CD4-positive, alpha-beta T cell treated with Interleukin-4 for 4 hours (primary cell): ENCODE measurements at regions not wholly inside any gene's neighbourhood (a gene's known extent, or its start where the extent isn't known, plus 50 kb on each side); places are given as distances from the start of the nearest gene placed in this dataset.
"Not testable (repeated sequence)": the region's sequence is repeated elsewhere in the genome, so short reads cannot be mapped to it uniquely, and the experiment has no call there.

Source experiments
- DNase-seq: peaks from one replicate; pipeline ENCODE4 v3.0.0-alpha.2; 2020

DNA sequence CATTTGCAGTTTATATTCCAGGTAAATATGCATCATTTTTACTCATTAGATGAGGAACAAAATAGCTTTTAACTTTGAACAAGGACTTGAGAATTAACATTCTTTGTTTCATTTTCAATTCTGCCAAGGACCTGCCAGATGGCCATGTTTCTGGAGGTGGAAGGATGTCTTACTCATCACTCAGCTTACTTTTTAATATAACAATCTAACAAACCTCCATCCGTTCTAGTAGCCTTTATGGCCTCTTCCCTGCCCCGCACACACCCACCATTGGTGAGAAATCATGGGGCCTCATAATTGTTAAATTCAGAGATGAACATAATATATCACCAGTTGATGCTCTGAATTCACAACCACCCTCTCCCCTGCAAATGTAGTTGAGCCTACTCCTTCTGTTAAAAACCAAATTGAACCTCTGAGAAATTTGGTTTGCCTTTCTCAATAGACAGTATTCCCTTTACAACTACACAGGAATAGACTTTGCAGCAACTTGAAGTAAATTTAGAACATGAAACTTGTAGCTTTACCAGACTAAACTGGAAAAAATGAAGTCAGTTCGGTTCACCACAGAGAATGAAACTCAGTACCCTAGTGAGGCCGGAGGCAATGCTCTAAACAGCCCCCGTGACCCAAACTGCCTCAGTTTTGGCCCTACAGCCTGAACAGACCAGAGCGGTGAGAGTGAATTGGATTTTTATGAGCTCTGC is 50.1 kb upstream of the ACSL4 start:
- no peak for DNase-seq

DNA sequence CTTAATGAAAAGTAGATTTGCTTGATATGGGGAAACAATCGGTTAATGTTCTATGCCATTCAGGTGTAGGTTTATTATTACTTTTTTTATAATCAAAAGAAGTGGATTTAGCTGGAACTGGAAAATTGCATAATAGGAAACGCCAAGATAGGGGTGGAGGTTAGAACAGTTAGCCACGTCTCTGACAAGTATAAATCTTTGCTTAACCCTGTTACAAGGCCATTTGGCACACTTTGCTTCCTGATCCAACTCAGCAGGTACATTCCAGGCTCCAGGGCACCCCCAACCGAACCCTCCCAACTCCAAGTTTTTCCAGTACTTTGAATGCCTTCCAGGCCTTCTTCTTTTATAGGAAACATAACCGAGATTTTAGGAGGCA is 50.6 kb upstream of the ACSL4 start:
- DNase-seq = no peak

GRCh38 chrX:109785053-109785452 is 52.0 kb upstream of the ACSL4 start:
- no peak for DNase-seq

DNA sequence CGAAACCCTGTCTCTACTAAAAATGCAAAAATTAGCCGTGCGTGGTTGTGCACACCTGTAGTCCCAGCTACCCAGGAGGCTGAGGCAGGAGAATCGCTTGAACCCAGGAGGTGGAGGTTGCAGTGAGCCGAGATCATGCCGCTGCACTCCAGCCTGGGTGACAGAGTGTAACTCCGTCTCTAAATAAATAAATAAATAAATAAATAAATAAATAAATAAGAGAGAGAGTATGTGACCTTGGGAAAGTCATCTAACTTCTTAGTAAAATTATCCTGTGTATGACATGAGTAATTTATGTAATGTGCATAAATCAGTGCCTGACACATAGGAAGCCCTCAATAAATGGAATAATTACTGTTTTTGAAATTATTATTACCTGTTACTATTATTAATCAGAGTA is 57.5 kb upstream of the ACSL4 start:
- DNase-seq = not testable (repeated sequence)

DNA sequence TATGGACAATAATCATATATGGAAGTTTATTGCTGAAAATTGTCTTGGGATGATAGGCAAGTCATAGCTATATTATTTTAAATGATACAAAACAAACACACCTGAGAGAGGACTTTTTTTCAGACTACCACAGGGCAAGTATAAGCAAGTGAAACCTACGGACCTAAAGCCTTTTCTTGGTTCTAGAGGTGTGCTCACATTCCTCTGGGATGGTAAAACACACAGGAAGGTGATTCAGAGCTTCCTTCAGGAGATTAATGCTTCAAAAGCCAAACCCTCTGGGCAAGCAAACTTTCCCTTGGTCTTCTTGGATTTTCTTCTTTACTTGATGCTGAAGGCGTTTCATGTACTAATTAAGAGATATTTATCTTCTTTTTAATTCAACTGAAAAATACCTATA is 60.1 kb upstream of the ACSL4 start:
- DNase-seq = no peak

- no peak for DNase-seq
Measured at GRCh38 chrX:109795682-109796081, 62.6 kb upstream of the ACSL4 start.

GRCh38 chrX:109797311-109797975 is 64.4 kb upstream of the ACSL4 start:
- DNase-seq = no peak

DNA sequence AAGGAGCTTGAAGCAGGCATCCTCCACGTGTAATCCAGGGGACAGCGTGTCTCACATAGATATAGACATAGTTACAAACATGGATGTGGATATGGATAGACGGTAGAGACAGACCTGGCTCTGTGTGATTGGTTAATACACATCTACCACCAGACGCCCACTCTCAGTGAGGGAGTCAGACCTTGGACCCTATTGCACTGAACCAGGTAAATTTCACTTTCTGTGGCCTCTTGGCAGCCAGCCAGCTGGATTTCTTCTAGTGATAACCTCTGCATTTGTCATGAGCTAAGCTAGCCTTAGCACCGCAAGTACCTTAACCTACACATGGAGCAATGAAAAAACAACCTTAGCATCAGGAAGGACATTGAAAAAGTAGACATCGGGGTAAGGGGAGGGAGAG is 79.2 kb upstream of the ACSL4 start:
- DNase-seq = no peak

GRCh38 chrX:109813236-109813635 is 80.2 kb upstream of the ACSL4 start:
- no peak for DNase-seq

DNA sequence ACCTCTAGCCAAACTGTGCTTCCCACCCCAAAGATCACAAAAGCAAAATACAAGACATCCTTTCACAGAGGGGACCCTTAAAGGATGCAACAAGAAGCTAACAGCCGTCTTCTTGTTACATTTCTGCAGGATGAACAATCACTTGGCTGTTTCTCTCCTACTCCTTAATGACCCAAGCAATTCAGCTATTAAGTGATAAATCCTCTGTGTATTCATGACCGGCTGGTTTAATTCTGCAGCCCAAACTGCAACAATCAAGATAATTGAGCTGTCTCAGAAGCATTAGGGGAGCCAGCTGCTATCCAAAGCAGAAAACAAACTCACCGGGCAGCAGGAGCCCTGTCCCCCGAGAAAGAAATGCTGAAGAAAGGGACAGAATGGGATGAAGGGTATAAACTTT is 85.9 kb upstream of the ACSL4 start:
- DNase-seq = no peak

DNA sequence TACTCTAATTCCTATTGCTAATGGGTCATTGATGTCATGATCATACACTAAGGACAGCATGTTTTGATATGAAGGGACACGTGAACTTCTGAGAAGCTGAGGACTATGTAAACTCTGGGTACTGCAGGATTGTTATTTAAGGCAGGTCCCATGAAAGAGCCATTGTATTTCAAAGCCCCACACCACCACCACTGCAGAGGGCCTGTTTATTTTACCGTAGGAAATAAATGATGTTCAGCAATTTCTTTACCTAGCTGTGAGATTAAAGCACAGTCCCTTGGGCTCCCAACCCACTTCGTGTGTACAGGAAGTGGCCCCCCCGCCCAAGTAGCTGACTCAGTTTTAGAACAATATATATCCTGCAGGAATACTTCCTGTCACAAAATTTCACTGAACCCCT is 89.8 kb upstream of the ACSL4 start:
- no peak for DNase-seq

- DNase-seq = no peak
Measured at GRCh38 chrX:109826954-109827708, 94.1 kb upstream of the ACSL4 start.

DNA sequence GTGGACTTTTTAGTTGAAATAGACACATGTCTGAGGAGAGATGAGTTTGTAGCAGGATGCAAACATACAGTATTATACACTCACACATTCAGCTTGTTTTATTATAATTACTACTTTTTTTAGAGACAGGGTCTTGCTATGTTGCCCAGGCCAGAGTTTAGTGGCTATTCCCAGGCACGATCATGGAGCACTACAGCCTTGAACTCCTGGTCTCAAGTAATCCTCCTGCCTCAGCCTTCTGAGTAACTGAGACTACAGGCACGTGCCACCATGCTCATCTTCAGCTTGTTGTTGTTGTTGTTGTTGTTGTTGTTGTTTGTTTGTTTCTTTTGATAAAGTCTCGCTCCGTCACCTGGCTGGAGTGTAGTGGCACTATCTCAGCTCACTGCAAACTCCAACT is 94.7 kb upstream of the ACSL4 start:
- no peak for DNase-seq

- DNase-seq = no peak
Measured at GRCh38 chrX:109830157-109830703, 97.2 kb upstream of the ACSL4 start.

DNA sequence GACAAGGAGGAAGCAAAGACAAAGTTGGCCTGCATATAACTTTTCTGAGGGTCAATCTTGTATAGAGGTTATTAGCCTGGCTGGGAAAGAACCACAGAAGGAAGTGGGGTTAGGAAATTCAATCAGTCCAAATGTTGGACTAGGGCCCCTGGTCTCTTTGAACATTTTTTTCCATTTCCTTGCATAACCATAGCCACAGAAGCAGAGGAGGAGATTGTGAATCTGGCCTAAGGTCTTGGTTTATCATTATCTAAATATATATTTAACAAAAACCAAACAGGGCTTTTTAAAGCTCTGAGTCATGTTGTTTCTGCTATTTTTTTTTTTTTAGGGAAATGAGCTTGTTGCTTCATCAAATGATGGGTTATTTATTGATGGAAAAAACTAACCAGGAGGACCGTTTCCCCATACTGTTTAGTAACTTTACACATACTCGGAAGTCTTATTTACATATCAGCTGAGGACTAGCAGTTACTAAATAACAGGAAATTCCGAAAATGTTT is 97.7 kb upstream of the ACSL4 start:
- no peak for DNase-seq

DNA sequence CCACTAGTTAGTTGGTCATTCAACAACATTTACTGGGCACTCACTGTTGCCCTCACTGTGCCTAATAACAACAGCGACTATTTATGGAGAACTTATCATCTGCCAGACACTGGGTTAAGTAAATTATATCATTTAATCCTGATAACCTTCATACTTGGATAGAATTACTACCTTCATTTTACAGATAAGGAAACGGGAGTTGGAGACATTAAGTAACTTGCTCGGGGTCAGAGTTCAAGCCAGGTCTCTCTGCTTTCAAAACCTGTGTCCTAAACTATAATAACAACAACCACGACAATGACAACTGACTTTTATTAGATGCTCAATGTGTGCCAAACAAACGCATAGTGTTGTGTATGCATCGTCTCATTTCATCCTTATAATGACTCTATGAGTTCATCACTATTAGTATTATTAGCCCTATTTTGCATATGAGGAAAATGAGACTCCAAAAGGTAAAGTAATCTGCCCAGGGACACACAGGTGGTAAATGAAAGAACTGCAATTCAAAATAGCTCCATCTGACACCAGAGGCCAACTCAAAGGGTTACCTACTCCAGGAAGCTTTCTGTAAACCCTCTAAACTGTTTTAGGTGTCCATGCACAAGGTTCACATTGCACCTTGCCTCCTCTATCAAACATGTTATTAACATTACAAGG is 98.4 kb upstream of the ACSL4 start:
- DNase-seq = no peak

DNA sequence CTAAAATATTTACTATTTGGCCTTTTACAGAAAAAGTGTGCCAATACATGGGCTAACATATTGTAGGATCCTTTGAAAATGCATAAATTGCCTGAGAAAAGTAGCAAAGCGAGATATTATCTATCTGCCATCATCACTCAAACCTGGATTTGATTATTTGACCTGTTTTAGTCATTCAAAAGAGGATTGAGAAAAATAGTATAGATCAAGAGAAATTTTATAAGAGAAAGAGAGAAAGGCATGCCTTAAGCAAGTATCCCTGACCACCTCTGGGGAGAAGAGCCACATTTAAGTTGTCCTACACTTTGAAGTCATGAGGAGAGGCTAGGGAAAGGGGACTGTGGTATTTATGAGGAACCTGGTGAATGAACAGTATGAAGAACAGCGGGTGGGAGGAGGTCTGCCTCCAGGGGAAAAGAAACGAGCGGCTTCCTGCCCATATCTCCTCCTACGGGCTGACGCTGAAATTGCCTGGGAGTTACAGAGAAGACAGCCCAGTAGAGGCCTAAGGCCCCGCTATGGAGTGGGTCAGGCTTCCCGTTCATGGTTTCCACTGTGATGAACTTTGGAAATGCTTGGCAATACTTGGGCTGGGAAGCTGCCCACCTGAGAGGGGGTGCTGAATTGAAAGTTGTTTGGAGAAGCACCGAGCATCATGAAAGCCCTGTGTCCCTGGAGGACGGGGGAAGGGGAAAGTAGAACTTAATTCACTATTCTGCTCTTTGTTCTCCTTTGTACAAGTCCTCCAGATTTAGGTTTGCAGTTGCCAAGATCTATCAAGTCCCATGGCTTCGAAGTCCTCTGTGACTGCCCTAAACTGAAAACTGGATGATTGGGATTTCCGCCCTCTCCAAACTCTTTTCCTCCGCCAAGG is 106.9 kb upstream of the ACSL4 start:
- DNase-seq = no peak

GRCh38 chrX:109840585-109840984 is 107.5 kb upstream of the ACSL4 start:
- DNase-seq = no peak

- DNase-seq = no peak
Measured at GRCh38 chrX:109841257-109841656, 108.2 kb upstream of the ACSL4 start.

DNA sequence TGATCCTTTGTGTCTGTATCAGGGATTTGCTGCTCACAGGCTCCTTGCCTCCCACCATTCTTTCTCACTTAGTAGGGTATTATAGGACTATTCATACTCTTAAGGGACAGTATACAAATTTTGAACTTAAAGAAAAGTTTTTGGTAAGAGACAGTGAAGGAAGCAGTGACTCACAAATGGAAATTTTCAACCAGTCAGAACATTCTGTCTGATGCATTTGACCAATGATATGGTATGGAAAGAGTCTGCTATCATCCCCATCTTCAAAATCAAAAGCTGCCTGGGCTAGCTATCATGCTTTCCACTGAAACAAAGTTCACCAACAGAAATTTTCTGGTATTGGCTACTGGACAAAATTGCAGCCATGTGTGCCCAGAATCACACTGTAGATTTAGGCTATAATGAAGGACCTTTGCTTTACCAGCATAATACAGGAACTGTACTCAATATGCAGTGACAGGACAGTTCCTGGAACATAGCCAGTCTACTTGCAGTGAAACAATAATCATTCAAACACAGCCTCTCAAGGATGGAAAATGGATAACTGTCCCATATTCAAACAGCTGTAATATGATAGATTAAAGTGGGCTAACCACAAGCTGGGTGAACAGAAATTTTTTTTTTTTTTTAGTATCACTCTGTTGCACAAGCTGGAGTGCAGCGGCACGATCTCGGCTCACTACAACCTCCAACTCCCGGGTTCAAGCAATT is 109.0 kb upstream of the ACSL4 start:
- DNase-seq = no peak

GRCh38 chrX:109842611-109843010 is 109.6 kb upstream of the ACSL4 start:
- no peak for DNase-seq
